GM12875 (cell line): ENCODE measurements at regions not wholly inside any gene's neighbourhood (a gene's known extent, or its start where the extent isn't known, plus 50 kb on each side); places are given as distances from the start of the nearest gene placed in this dataset.
"Not testable (repeated sequence)": the region's sequence is repeated elsewhere in the genome, so short reads cannot be mapped to it uniquely, and the experiment has no call there.

ENCODE experiments used
- H3K4me3 ChIP-seq: one replicate; pipeline ENCODE4 v1.5.1; 2011; ENCODE audit warnings: low read depth, low read length, control low read depth
- CTCF ChIP-seq: IDR thresholded peaks from 2 replicates; pipeline ENCODE4 v1.5.1; 2011; ENCODE audit warnings: low read depth, mild to moderate bottlenecking, control low read depth, inconsistent platforms, low read length, moderate library complexity, borderline replicate concordance; ENCODE audit not compliant: insufficient read depth

- H3K4me3 ChIP-seq: no peak overlapping the region
- TF ChIP-seq CTCF: no peak
These were observed 66.4 kb upstream of the DCN start for GRCh38 chr12:91249054-91249453.

GRCh38 chr12:91243177-91243576, 60.6 kb upstream of the DCN start:
- H3K4me3 ChIP-seq: not testable (repeated sequence)

GRCh38 chr12:91241756-91242155, 59.1 kb upstream of the DCN start:
- no peak overlapping the region for H3K4me3 ChIP-seq

GRCh38 chr12:91240386-91241095, 57.9 kb upstream of the DCN start:
- no peak overlapping the region for H3K4me3 ChIP-seq
- no peak for TF ChIP-seq CTCF

More at GRCh38 chr12:91241756-91242155, 59.1 kb upstream of the DCN start:
- TF ChIP-seq CTCF: no peak

- TF ChIP-seq CTCF: no peak
- no peak overlapping the region for H3K4me3 ChIP-seq
These were observed 56.9 kb upstream of the DCN start for GRCh38 chr12:91239481-91239880.
